Naive B cell (primary cell): ENCODE measurements at regions not wholly inside any gene's neighbourhood (a gene's known extent, or its start where the extent isn't known, plus 50 kb on each side); places are given as distances from the start of the nearest gene placed in this dataset.
"Not testable (repeated sequence)": the region's sequence is repeated elsewhere in the genome, so short reads cannot be mapped to it uniquely, and the experiment has no call there.

Source experiments
- ATAC-seq, 2 donors: fragments of 150-1000 bp; cut with Tn5 transposase; 2 replicates each; pipeline ENCODE4 v1.10.0; 2021; ENCODE audit warnings: low read depth in 2 of 2, mild to moderate bottlenecking in 2 of 2, moderate library complexity in 2 of 2
- DNase-seq: peaks from one replicate; pipeline ENCODE4 v3.0.0; 2022
- H3K27ac Mint-ChIP-seq, 6 donors: one replicate each; pipeline ENCODE4 v1.8.0; 2020 to 2022; ENCODE audit warnings: mild to moderate bottlenecking in 6 of 6, mixed read lengths in 6 of 6, moderate library complexity in 5 of 6, inconsistent platforms in 2 of 6
- H3K27me3 Mint-ChIP-seq, 3 donors: one replicate each; pipeline ENCODE4 v1.8.0; 2021 to 2022; ENCODE audit warnings: mixed read lengths in 3 of 3, mild to moderate bottlenecking in 1 of 3
- H3K36me3 Mint-ChIP-seq, 2 donors: one replicate each; pipeline ENCODE4 v1.8.0; 2020 to 2022; ENCODE audit warnings: mixed read lengths in 2 of 2, inconsistent platforms in 1 of 2, mild to moderate bottlenecking in 1 of 2
- H3K4me1 Mint-ChIP-seq, 3 donors: one replicate each; pipeline ENCODE4 v1.8.0; 2020 to 2022; ENCODE audit warnings: mixed read lengths in 3 of 3, inconsistent platforms in 1 of 3, mild to moderate bottlenecking in 1 of 3, moderate library complexity in 1 of 3
- H3K4me3 Mint-ChIP-seq, 8 donors: one replicate each; pipeline ENCODE4 v1.8.0; 2020 to 2022; ENCODE audit warnings: mild to moderate bottlenecking in 8 of 8, mixed read lengths in 8 of 8, moderate library complexity in 8 of 8, inconsistent platforms in 2 of 8
- H3K9me3 Mint-ChIP-seq, 7 donors: one replicate each; pipeline ENCODE4 v1.8.0; 2020 to 2022; ENCODE audit warnings: mixed read lengths in 7 of 7, mild to moderate bottlenecking in 5 of 7, inconsistent platforms in 2 of 7, moderate library complexity in 1 of 7

DNA sequence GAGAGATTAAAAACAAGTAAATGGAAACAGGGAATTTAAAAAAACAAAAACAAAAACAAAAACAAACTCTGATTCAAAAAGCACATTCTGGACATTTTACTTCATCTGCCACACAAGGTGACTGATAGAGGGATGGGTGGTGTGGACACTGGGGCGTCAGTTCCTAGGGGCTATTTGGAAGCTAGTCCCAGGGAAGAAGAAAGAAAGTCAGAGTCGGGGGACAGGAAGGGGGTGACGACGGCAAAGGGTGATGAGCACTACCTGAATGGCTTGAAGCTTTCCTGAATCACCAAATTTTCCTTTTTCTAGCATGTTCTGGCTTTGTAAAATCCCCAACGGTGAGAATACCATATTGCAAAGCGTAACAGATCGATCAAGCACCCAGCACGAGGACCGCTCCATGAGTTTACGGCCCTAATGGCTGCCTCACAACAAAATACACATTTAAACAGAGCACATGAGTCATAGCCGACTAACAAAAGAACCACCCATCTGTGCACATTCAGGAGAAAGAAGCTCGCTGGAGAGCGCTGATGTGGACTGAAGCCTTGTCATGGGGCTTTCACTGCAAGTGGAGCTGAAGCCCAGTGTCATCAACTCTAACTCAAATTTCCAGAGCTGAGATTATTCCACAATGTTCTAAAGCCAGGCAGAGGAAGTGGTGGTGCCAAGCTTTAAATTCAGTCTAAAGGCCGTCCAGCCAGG, 178.9 kb downstream of the LNPK start:
- H3K27me3 Mint-ChIP-seq: peaks cover 0 to 19% (median 16%) of the 10 kb centered on the region in 3 donors
- ATAC-seq: no peak
- no peak overlapping the region for H3K27ac Mint-ChIP-seq
- H3K9me3 Mint-ChIP-seq: peaks cover 0 to 9% (median 4%) of the 10 kb centered on the region in 7 donors
- no peaks in the 10 kb centered on the region for H3K36me3 Mint-ChIP-seq
- no peak overlapping the region for H3K4me3 Mint-ChIP-seq
- no peaks in the 10 kb centered on the region for H3K4me1 Mint-ChIP-seq
- no peak for DNase-seq

DNA sequence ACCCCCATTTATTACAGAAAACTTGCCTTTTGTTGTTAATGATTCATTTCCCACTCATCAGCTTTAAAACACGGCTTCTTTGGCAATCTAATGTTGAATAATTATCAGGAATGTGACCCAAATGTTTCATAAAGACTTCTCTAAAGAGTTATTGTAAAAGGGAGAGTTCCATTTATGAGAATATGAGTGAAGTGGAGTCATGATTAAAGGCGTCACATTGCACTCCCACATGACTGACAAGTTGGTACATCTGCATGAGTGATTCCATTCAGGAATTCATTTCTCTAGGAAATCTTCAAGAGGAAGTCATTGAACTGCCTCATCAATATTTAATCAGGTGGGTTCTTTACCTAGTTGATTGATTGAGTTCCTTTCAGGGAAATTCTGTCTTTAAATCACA, 184.8 kb downstream of the LNPK start:
- DNase-seq (no peak), ATAC-seq (no peak)
- H3K4me3 Mint-ChIP-seq: no peak overlapping the region
- H3K27ac Mint-ChIP-seq: no peak overlapping the region
- H3K4me1 Mint-ChIP-seq: no peaks in the 10 kb centered on the region
- peaks cover 7 to 14% (median 9%) of the 10 kb centered on the region in 7 donors for H3K9me3 Mint-ChIP-seq
- H3K36me3 Mint-ChIP-seq: no peaks in the 10 kb centered on the region
- H3K27me3 Mint-ChIP-seq: peaks cover 0 to 12% (median 8%) of the 10 kb centered on the region in 3 donors

DNA sequence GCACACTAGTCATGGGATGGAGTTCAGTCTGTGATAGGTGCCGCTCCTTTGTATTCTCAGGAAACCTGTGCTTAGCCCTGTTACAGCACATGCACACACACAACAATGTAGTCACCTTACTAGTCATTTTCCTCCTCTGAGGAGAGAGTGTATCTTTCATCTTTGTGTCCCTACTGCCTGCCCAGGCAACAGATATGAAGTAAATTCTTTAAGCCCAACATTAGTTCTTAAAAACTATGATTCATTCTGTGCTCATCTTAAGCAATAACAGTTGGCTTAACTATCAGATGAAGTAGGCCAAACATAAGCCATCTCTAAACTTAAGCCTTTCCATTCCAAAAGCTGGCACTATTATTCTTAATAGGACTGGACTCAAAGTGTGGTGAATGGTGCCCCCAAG, 186.5 kb downstream of the LNPK start:
- no peaks in the 10 kb centered on the region for H3K4me1 Mint-ChIP-seq
- H3K27me3 Mint-ChIP-seq: peaks cover 0 to 8% (median 7%) of the 10 kb centered on the region in 3 donors
- peaks cover 4 to 13% (median 7%) of the 10 kb centered on the region in 7 donors for H3K9me3 Mint-ChIP-seq
- no peak overlapping the region for H3K4me3 Mint-ChIP-seq
- DNase-seq (no peak), ATAC-seq (no peak)
- H3K36me3 Mint-ChIP-seq: no peaks in the 10 kb centered on the region
- no peak overlapping the region for H3K27ac Mint-ChIP-seq

DNA sequence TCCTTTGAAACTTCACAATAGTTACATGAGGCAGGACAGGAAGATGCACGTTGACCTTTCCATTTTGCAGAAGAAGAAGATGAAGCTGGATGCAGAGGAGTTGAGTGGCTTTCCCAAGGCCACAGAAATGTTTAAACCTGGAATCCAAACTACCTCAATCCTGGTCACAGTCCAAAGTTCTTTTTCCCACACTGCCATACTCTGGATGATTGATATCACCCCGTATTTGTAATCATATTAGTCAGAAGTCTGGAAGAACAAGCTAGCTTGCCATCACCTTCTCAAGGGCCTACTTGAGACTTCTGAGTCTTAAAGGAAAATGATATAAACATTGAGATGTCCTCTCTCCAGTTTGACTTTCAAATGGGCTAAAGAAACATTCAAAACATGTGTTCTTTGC, 190.1 kb downstream of the LNPK start:
- Mint-ChIP-seq H3K27me3 (peaks cover 8 to 17% (median 11%) of the 10 kb centered on the region in 3 donors), H3K27ac (no peak overlapping the region), H3K4me3 (no peak overlapping the region), H3K36me3 (no peaks in the 10 kb centered on the region), H3K9me3 (peaks cover 4 to 10% (median 7%) of the 10 kb centered on the region in 7 donors), H3K4me1 (no peaks in the 10 kb centered on the region)
- ATAC-seq: no peak
- DNase-seq: no peak

DNA sequence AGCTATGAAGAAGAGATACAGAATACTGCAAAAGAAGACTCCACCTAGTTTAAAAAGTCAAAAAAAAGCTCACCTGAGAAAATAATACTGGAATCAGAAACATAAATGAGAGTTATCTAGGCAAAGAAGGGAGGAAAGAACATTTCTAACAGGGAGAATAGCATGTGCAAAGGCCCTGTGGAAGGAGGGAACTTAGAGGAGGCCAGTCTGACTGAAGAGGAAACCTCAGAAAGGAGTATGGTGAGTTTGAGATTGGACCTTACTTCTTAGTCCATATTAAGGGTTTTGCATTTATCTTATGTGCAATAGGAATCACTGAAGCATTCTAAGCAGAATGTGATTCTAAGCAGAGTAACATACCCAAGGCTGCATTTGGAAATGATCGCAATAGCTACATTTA, 193.2 kb downstream of the LNPK start:
- Mint-ChIP-seq H3K9me3 (peaks cover 0 to 2% (median 0%) of the 10 kb centered on the region in 7 donors), H3K4me1 (no peaks in the 10 kb centered on the region), H3K27ac (no peak overlapping the region), H3K36me3 (no peaks in the 10 kb centered on the region), H3K27me3 (peaks cover 8 to 17% (median 10%) of the 10 kb centered on the region in 3 donors), H3K4me3 (no peak overlapping the region)
- ATAC-seq (no peak), DNase-seq (no peak)

DNA sequence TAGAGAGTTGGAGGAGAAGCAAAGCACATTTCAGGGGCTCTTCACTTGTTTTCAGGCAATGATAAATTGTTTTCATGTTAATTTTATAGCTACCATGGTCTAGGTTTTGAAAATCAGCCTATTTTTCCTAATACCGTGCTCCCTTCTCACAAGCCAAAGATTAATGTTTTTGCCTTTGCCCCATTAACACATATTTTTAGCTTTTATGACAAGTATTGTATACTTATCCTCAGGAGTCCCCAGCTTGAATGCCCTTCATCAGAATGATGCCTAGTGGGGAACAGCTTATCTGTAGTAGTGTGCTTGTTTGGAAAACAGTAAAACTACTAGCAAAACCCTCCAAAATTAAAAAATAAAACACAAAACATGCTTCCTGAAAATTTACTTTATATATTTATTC, 194.0 kb downstream of the LNPK start:
- Mint-ChIP-seq H3K9me3 (peaks cover 0 to 2% (median 0%) of the 10 kb centered on the region in 7 donors), H3K27ac (no peak overlapping the region), H3K4me3 (no peak overlapping the region), H3K27me3 (peaks cover 8 to 17% (median 10%) of the 10 kb centered on the region in 3 donors), H3K36me3 (no peaks in the 10 kb centered on the region), H3K4me1 (no peaks in the 10 kb centered on the region)
- no peak for DNase-seq
- ATAC-seq: no peak

DNA sequence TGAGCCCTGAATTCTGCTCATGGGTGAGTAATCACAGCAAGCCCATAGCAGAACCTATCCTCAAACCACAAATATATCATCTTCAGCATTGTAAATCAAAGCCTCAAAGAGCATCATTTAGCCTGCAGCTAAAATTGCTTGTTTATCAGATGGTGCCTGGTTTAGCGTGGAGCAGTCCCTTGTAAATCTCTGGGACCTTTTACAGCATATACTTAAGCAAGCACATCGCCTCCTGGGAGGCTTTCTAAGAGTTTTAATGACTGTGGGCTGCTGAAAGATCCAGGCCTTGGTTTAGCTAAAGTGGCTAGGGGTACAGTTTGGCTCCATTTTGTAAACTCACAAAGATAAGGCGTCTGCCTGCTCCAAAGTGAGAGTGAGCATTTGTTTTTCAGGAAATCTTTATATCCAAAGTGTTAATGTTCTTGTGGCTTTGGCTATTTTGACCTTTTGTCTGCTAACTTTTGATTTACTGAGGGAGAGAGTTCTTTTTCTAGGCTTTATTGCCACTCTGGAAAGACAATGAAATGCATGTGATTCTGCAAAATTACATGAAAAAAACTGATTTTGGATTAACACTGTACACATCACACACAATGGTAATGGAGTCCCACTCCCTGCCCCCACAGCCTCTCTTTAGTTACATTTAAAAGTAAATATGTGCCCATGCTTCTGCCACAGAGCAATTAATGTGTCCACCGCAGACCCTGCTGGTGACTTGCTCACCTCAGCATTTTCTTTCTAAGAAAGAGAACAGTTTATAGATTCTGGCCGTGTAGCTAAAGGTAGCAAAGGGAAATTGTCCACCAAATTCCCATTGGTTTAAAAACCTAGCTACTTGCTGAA, 194.8 kb downstream of the LNPK start:
- H3K4me3 Mint-ChIP-seq: no peak overlapping the region
- no peak for ATAC-seq
- DNase-seq: no peak
- no peaks in the 10 kb centered on the region for H3K36me3 Mint-ChIP-seq
- H3K27ac Mint-ChIP-seq: no peak overlapping the region
- H3K4me1 Mint-ChIP-seq: no peaks in the 10 kb centered on the region
- H3K27me3 Mint-ChIP-seq: peaks cover 8 to 17% (median 10%) of the 10 kb centered on the region in 3 donors
- peaks cover 0 to 2% (median 0%) of the 10 kb centered on the region in 7 donors for H3K9me3 Mint-ChIP-seq

DNA sequence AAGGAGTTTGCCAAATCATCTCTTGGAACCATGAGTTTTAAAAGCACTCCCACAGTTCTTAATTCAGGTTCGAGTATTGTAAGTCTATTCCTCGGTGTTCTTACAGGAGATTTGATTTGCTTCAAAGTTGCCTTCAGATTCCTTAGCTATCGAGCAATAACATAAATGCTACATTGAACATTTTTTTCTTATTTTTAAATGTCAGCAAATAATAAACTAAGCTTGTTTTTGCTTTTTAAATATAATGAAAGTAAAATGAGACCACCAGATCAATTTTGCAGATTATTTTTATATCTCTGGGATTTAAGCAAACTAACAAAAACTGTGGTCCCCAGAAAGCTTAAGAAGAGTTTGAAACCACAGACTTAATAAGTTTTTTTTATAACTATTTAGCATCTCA, 195.5 kb downstream of the LNPK start:
- no peaks in the 10 kb centered on the region for H3K4me1 Mint-ChIP-seq
- H3K36me3 Mint-ChIP-seq: no peaks in the 10 kb centered on the region
- peaks cover 0 to 2% (median 0%) of the 10 kb centered on the region in 7 donors for H3K9me3 Mint-ChIP-seq
- peaks cover 7 to 17% (median 10%) of the 10 kb centered on the region in 3 donors for H3K27me3 Mint-ChIP-seq
- DNase-seq (no peak), ATAC-seq (no peak)
- no peak overlapping the region for H3K4me3 Mint-ChIP-seq
- no peak overlapping the region for H3K27ac Mint-ChIP-seq

DNA sequence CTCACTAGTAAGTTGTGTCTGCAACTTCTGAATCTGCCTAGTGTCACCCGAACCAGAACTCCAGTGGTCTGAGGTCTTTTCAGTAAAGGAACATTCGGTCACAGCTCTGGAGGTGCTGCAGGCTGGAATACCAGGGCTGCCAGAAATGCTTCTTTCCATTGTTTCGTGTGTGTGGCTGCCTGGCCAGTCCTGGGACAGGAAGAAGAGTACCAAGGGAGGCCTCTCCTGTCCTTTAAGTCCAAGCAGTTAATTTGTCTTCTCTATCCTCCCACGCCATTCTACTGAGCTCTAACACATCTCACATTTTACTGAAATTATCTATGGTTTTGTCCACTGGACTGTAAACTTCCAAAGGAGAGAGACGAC, 196.0 kb downstream of the LNPK start:
- H3K27ac Mint-ChIP-seq: no peak overlapping the region
- no peak for ATAC-seq

DNA sequence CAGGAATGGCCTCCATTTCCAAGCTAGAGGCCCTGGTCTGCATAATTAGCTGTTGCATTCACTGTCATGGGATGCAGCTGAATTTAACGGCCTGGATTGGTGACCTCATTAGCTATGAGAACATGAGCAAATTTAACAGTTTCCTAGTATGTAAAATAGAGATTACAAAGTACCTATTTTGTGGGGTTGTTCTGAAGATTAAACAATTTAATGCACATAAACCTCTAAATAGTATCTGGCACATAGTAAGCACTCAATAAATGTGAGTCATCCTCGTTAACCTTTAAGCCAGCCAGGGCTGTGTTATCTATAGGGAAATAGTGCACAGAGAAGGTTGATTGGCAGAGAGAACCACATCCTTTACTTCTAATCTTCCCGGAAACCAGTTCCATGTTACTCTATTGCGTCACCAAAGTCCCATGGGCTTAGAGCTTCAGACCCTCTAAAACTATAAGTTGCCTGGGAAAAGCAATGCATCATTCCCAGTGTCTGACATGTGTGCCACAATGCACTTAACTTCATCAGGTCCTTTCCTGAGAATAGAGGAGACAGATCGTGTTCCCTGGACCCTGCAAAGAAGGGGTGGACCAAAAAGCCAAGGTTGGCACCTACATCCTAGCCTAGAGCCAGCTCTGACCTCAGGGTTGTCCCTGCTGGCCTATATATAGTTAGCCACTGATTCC, 196.5 kb downstream of the LNPK start:
- DNase-seq (no peak), ATAC-seq (no peak)
- peaks cover 0 to 17% (median 10%) of the 10 kb centered on the region in 3 donors for H3K27me3 Mint-ChIP-seq
- H3K4me3 Mint-ChIP-seq: no peak overlapping the region
- peaks cover 0 to 2% (median 0%) of the 10 kb centered on the region in 7 donors for H3K9me3 Mint-ChIP-seq
- H3K27ac Mint-ChIP-seq: no peak overlapping the region
- H3K36me3 Mint-ChIP-seq: no peaks in the 10 kb centered on the region
- H3K4me1 Mint-ChIP-seq: no peaks in the 10 kb centered on the region

More for the DNA sequence above, 196.0 kb downstream of the LNPK start:
- H3K4me3 Mint-ChIP-seq: no peak overlapping the region
- no peaks in the 10 kb centered on the region for H3K4me1 Mint-ChIP-seq
- H3K36me3 Mint-ChIP-seq: no peaks in the 10 kb centered on the region
- H3K9me3 Mint-ChIP-seq: peaks cover 0 to 2% (median 0%) of the 10 kb centered on the region in 7 donors
- DNase-seq: no peak
- peaks cover 3 to 17% (median 10%) of the 10 kb centered on the region in 3 donors for H3K27me3 Mint-ChIP-seq

DNA sequence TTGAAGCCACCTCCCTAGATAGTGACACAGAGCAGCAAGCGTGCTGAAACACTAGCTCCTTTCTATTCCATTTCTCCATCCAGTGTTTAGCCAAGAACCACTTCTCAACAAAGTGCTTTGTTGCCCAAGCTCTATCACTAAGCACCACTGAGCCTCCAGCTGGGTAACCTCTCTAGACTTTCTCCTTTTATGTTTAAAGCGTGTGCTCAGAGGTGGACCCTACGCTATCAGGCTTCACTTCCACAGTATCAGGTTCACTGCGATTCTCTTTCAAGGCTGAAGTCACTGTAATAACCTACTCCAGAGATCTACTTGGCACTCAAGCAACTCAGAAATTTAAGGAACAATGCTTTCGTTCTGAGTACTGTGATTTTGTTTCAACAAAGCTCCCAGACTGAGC, 197.9 kb downstream of the LNPK start:
- H3K36me3 Mint-ChIP-seq: no peaks in the 10 kb centered on the region
- peaks cover 0 to 2% (median 0%) of the 10 kb centered on the region in 7 donors for H3K9me3 Mint-ChIP-seq
- ATAC-seq (no peak), DNase-seq (no peak)
- peaks cover 0 to 16% (median 10%) of the 10 kb centered on the region in 3 donors for H3K27me3 Mint-ChIP-seq
- H3K27ac Mint-ChIP-seq: no peak overlapping the region
- H3K4me1 Mint-ChIP-seq: no peaks in the 10 kb centered on the region
- H3K4me3 Mint-ChIP-seq: no peak overlapping the region

DNA sequence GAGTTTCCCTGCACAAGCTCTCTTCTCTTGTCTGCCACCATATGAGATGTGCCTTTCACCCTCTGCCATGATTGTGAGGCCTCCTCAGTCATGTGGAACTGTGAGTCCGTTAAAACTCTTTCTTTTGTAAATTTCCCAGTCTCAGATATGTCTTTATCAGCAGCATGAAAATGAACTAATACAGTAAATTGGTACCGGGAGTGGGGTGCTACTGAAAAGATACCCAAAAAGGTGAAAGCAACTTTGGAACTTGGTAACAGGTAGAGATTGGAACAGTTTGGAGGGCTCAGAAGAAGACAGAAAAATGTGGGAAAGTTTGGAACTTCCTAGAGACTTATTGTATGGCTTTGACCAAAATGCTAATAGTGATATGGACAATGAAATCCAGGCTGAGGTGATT, 205.6 kb downstream of the LNPK start:
- H3K27me3 Mint-ChIP-seq, H3K36me3 Mint-ChIP-seq, H3K4me1 Mint-ChIP-seq, H3K4me3 Mint-ChIP-seq, ATAC-seq, DNase-seq, H3K27ac Mint-ChIP-seq: not testable (repeated sequence)
- peaks cover 9 to 33% (median 18%) of the 10 kb centered on the region in 7 donors for H3K9me3 Mint-ChIP-seq

DNA sequence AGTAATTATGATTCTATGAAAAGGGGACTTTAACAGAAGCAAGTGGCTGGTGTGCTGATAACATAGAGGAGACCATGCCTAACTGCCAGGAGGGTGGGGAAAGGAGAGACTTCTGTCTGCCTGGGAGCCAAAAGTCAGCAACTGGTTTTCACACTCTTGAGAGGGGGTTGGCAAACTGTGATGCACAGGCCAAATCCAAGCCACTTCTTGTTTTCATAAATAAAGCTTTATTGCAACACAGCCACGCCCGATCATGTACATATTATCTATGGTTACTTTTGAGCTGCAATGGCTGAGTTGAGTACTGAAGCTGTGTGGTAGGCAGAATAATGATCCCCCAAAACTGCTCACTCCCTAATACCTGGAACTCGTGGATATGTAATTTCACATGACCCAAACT, 208.4 kb downstream of the LNPK start:
- DNase-seq (no peak), ATAC-seq (no peak)
- Mint-ChIP-seq H3K4me3 (no peak overlapping the region), H3K27ac (no peak overlapping the region), H3K4me1 (no peaks in the 10 kb centered on the region), H3K9me3 (peaks cover 9 to 33% (median 17%) of the 10 kb centered on the region in 7 donors), H3K27me3 (no peaks in the 10 kb centered on the region), H3K36me3 (peaks cover 8 to 9% of the 10 kb centered on the region in 2 donors)
